OCI-LY3 (cell line): ENCODE measurements at regions not wholly inside any gene's neighbourhood (a gene's known extent, or its start where the extent isn't known, plus 50 kb on each side); places are given as distances from the start of the nearest gene placed in this dataset.

Experiments
- H2AFZ ChIP-seq: fragments of 200-600, 300-600 bp; shearing (Covaris generic); 2 replicates; pipeline ENCODE4 v1.6.0; 2014; ENCODE audit warnings: antibody characterized with exemption, low read depth, low read length
- H3K27ac ChIP-seq: fragments of 200-600, 300-600 bp; sonication (generic); 2 replicates; pipeline ENCODE4 v1.5.1; 2014; ENCODE audit warnings: mild to moderate bottlenecking, low read length, moderate library complexity, mixed read lengths
- H3K27me3 ChIP-seq: fragments of 200-600, 300-600 bp; sonication (generic); 2 replicates; pipeline ENCODE4 v1.6.1; 2014; ENCODE audit warnings: low read depth, low read length, mixed read lengths
- H3K36me3 ChIP-seq: fragments of 200-600, 300-600 bp; sonication (generic); replicated peaks from 2 replicates; pipeline ENCODE3; 2014; ENCODE audit warnings: low read depth, low read length, mixed read lengths
- H3K4me1 ChIP-seq: fragments of 300-600, 200-600 bp; sonication (generic); 2 replicates; pipeline ENCODE4 v1.6.1; 2014; ENCODE audit warnings: low read length, mixed read lengths
- H3K4me2 ChIP-seq: fragments of 200-600, 300-600 bp; sonication (generic); 2 replicates; pipeline ENCODE4 v1.6.1; 2014; ENCODE audit warnings: low read length, mixed read lengths
- H3K4me3 ChIP-seq: fragments of 300-600, 200-600 bp; sonication (generic); 2 replicates; pipeline ENCODE4 v1.5.1; 2014; ENCODE audit warnings: antibody characterized with exemption, mild to moderate bottlenecking, low read length, moderate library complexity
- H3K79me2 ChIP-seq: fragments of 300-600, 200-600 bp; shearing (Covaris generic); 2 replicates; pipeline ENCODE4 v1.6.1; 2014; ENCODE audit warnings: mild to moderate bottlenecking, low read length, mixed read lengths
- H3K9ac ChIP-seq: fragments of 300-600, 200-600 bp; shearing (Covaris generic); 2 replicates; pipeline ENCODE4 v1.6.0; 2014; ENCODE audit warnings: mild to moderate bottlenecking, low read length, moderate library complexity
- H3K9me3 ChIP-seq: fragments of 200-600, 300-600 bp; shearing (Covaris generic); 2 replicates; pipeline ENCODE4 v1.6.1; 2014; ENCODE audit warnings: low read length, mixed read lengths; ENCODE audit not compliant: insufficient read depth
- H4K20me1 ChIP-seq: fragments of 200-600, 300-600 bp; sonication (generic); 2 replicates; pipeline ENCODE4 v1.6.1; 2016; ENCODE audit warnings: low read length, mixed read lengths; ENCODE audit not compliant: insufficient read depth
- CTCF ChIP-seq: fragments of 200-600, 300-600 bp; sonication (generic); IDR thresholded peaks from 2 replicates; pipeline ENCODE4 v1.5.1; 2014; ENCODE audit warnings: antibody characterized with exemption, low read length, low read depth
- EZH2phosphoT487 ChIP-seq: fragments of 200-600 bp; shearing (Covaris generic); IDR thresholded peaks from 2 replicates; pipeline ENCODE4 v1.6.1; 2018; ENCODE audit warnings: antibody characterized with exemption, mixed run types, low read depth

GRCh38 chr2:6077585-6077984 lies 385.4 kb downstream of the SOX11 start:
- Histone ChIP-seq H3K4me3 (no peak overlapping the region), H2AFZ (no peak overlapping the region), H3K27ac (no peak overlapping the region), H4K20me1 (no peaks in the 10 kb centered on the region), H3K9me3 (no peaks in the 10 kb centered on the region), H3K4me1 (no peaks in the 10 kb centered on the region), H3K36me3 (no peaks in the 10 kb centered on the region), H3K9ac (no peak overlapping the region), H3K79me2 (no peaks in the 10 kb centered on the region), H3K4me2 (no peak overlapping the region), H3K27me3 (no peaks in the 10 kb centered on the region)
- TF ChIP-seq EZH2phosphoT487 (no peak), CTCF (no peak)

- H2AFZ ChIP-seq = no peak overlapping the region
- no peaks in the 10 kb centered on the region for H3K79me2 ChIP-seq
- no peaks in the 10 kb centered on the region for H4K20me1 ChIP-seq
- H3K4me2 ChIP-seq = no peak overlapping the region
- no peak overlapping the region for H3K9ac ChIP-seq
- no peaks in the 10 kb centered on the region for H3K4me1 ChIP-seq
- H3K9me3 ChIP-seq = no peaks in the 10 kb centered on the region
- H3K36me3 ChIP-seq = no peaks in the 10 kb centered on the region
- no peak for TF ChIP-seq CTCF
- no peak for TF ChIP-seq EZH2phosphoT487
- no peaks in the 10 kb centered on the region for H3K27me3 ChIP-seq
- H3K4me3 ChIP-seq = no peak overlapping the region
- H3K27ac ChIP-seq = no peak overlapping the region
Measured at GRCh38 chr2:6078414-6078813, 386.2 kb downstream of the SOX11 start.

- TF ChIP-seq CTCF (no peak), EZH2phosphoT487 (no peak)
- Histone ChIP-seq H3K4me3 (no peak overlapping the region), H2AFZ (no peak overlapping the region), H3K36me3 (no peaks in the 10 kb centered on the region), H3K9me3 (no peaks in the 10 kb centered on the region), H4K20me1 (no peaks in the 10 kb centered on the region), H3K79me2 (no peaks in the 10 kb centered on the region), H3K27me3 (no peaks in the 10 kb centered on the region), H3K27ac (no peak overlapping the region), H3K4me2 (no peak overlapping the region), H3K9ac (no peak overlapping the region), H3K4me1 (no peaks in the 10 kb centered on the region)
Measured at GRCh38 chr2:6079405-6079804, 387.2 kb downstream of the SOX11 start.

- no peaks in the 10 kb centered on the region for H4K20me1 ChIP-seq
- no peaks in the 10 kb centered on the region for H3K36me3 ChIP-seq
- H3K27ac ChIP-seq = no peak overlapping the region
- H3K4me2 ChIP-seq = no peak overlapping the region
- H2AFZ ChIP-seq = no peak overlapping the region
- H3K4me3 ChIP-seq = no peak overlapping the region
- H3K9ac ChIP-seq = no peak overlapping the region
- no peaks in the 10 kb centered on the region for H3K4me1 ChIP-seq
- TF ChIP-seq EZH2phosphoT487 = no peak
- no peak for TF ChIP-seq CTCF
- no peaks in the 10 kb centered on the region for H3K79me2 ChIP-seq
- no peaks in the 10 kb centered on the region for H3K9me3 ChIP-seq
- H3K27me3 ChIP-seq = no peaks in the 10 kb centered on the region
Measured at GRCh38 chr2:6080932-6081753, 389.0 kb downstream of the SOX11 start.
